ENCODE measurements at regions not wholly inside any gene's neighbourhood (a gene's known extent, or its start where the extent isn't known, plus 50 kb on each side); places are given as distances from the start of the nearest gene placed in this dataset.

- no peak for TF ChIP-seq CTCF (IDR thresholded peaks at IDR 0.05)
- no peak for TF ChIP-seq POLR2A (IDR thresholded peaks at IDR 0.05)
These were observed 180.6 kb upstream of the RNPC3 start for GRCh38 chr1:103344930-103345329.

All from right lobe of liver (tissue), 4 donors.